ENCODE measurements at regions not wholly inside any gene's neighbourhood (a gene's known extent, or its start where the extent isn't known, plus 50 kb on each side); places are given as distances from the start of the nearest gene placed in this dataset.

DNA sequence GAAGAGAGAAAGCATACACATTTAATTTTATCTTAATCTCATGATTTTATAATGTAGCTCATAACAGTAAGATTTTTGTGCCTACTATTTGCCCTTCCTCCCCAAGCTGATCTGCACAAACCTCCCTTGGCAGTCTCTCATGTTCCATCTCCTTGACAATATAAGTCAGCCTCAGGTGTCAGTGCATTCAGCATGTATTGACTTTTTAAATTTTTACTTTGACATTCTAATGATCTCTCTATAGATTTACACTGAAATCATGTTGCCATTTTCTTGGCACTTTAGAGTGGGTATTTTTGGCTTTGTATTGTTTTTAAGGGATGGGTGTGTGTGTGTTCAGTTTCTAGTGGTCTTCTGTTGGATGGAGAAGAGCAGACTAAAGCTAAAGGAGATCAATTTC, 505.3 kb upstream of the CPEB2 start:
- DNase-seq, result no peak

- DNase-seq, result no peak
Observed at GRCh38 chr4:14504162-14504561, 498.1 kb upstream of the CPEB2 start.

DNA sequence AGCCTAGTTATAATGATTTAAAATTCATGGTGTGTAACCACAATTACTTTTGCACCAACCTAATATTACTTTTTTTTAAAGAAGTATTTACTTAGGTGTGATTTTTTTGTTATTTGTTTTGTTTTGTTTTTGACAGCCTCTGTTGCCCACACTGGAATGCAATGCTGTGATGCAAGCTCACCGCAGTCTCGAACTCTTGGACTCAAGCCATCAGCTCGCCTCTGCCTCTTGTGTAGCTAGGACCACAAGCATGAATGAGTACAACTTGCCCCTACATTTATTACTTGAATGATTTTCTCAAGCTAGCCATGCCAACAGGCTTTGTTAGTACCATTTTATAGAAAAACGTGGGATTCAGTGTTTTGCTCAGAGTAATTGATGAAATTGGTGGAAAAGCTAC, 488.8 kb upstream of the CPEB2 start:
- DNase-seq, result no peak

GRCh38 chr4:14515556-14515955, 486.7 kb upstream of the CPEB2 start:
- DNase-seq, result no peak

DNA sequence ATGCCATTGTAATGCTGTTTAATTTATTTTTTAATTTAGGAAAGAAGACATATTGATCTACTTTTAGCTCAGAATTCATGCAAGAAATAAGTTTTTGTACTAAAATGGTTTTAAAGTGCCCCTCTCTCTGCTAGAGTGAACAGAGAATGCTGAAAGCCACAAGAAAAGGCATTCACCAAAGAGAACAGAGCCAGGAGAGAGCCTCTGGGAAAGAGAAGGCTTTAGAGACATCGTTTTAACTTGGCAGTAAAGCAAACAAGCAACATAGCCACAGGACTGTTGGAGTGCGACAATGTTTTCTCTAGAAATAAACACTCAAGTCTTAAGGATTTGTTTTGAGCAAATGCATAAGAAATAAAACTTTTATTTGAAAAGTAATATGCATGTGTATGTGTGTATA, 484.1 kb upstream of the CPEB2 start:
- DNase-seq, result no peak

- no peak for DNase-seq
Observed at GRCh38 chr4:14520171-14520570, 482.1 kb upstream of the CPEB2 start.

- no peak for DNase-seq
Observed at GRCh38 chr4:14524276-14524675, 478.0 kb upstream of the CPEB2 start.

GRCh38 chr4:14528918-14529317, 473.4 kb upstream of the CPEB2 start:
- DNase-seq, result no peak

- DNase-seq, result no peak
Observed at GRCh38 chr4:14529653-14530052, 472.6 kb upstream of the CPEB2 start.

DNA sequence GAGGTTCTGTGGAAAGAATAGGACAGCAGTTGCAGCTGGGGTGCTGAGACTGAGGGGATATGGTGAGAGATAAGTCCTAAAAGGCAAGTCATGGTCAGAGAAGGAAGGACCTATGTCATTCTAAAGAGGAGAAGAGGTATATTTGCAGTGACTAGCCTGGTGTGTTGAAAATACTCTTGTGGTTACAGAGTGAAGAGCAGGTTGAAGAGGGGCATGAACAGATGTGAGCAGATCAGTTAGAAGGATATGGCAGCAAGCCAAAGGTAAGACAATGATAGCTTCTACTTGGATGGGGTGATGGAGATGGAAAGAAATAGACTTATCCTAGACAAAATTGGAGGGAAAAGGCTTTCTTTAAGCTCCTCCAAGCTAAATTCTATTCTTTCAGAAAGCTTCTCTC, 469.8 kb upstream of the CPEB2 start:
- DNase-seq, result peak; percentile 79

DNA sequence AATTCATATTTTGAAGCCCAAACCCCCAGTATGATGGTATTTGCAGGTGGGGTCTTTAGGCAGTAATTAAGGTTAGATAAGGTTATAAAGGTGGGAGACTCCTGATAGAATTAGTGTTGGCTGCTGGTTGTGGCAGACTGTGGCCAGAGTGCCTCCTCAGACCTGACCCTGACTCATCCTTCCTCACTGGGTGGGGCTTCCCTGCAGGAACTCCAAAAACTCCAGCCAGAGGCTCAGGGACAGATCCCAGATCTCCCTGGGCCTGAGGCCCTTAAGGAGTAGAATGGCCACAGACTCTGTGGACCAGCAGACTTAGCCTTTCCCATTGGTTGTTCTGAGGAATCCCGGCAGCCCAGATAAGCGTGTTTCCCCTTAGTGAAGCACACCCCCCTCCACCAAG, 463.0 kb upstream of the CPEB2 start:
- DNase-seq, result no peak

- no peak for DNase-seq
Observed at GRCh38 chr4:14545163-14545562, 457.1 kb upstream of the CPEB2 start.

GRCh38 chr4:14545807-14546206, 456.5 kb upstream of the CPEB2 start:
- DNase-seq, result no peak

- no peak for DNase-seq
Observed at GRCh38 chr4:14552119-14552518, 450.2 kb upstream of the CPEB2 start.

DNA sequence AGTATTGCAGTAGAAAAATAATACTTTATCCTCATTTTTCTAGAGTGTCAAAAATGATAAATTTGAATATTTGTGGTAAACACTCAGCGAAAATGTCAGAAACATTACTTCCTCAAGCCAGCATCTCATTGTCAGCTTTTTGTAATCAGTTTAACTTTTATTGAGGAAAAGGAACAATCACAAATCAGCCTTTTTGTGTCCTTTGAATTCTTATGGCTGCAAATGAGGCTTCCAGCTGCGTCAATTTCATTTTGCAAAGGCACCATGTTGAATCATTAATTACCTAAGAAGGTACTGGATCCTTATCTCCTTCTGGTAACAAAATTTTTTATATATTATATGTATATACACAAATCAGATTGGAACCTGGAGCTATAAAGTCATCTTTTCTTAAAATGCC, 442.6 kb upstream of the CPEB2 start:
- DNase-seq, result no peak

- DNase-seq, result no peak
Observed at GRCh38 chr4:14560577-14560976, 441.7 kb upstream of the CPEB2 start.

- no peak for DNase-seq
Observed at GRCh38 chr4:14562901-14563300, 439.4 kb upstream of the CPEB2 start.

GRCh38 chr4:14564281-14564680, 438.0 kb upstream of the CPEB2 start:
- no peak for DNase-seq

DNA sequence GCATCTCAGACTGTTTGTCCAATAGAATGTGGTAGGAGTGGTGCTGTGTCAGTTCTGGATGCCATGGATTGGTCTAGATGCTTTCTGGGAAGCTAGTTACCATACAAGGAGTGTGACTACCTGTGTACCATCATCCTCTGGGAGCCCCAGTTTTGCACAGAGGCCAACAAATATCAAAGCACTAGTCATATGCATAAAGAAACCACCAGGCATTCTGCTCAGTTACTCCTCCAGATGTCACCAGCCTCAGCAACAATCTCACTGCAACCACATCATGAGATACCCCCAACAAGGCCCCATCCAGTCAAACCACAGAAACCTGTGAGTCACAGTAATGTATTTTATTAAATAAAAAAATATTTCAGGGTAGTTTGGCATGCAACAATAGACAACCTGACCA, 435.8 kb upstream of the CPEB2 start:
- no peak for DNase-seq

GRCh38 chr4:14568351-14568750, 433.9 kb upstream of the CPEB2 start:
- DNase-seq, result no peak

DNA sequence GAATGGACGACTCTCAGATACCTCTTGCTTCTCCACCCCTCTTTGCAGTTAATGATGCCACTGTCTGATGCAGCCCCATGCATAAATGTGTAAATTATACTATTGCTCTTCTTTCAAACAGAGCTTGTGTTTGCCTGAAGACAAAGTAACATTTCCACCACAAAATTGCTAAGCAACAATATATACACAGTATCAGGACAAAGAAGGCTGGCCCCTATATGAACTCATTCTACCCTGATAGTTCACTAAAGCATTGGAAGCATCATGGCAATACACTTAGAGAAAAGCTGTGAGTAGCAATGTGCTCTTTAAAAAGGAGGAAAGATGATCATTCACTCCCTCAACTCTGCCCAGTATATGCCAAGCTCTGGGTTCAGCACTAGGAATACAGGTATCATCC, 427.0 kb upstream of the CPEB2 start:
- no peak for DNase-seq

DNA sequence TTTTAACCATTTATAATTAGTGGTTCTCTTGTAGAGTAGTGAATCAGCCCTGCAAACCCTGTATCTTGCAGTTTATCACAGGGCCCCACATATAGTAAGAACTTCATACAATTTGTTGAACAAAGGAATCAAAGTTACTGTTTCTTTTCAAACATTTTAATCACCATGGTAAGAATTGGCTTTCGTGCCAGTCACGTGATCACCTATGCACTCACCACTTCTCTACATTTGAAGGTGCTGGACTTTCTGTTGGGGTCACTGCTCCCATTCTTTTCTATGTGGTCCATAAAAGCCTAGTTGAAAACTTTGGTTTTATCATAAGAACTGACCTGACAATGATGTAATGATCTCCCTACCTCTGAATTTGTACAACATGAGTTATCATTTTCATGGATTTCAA, 426.4 kb upstream of the CPEB2 start:
- no peak for DNase-seq

GRCh38 chr4:14580061-14580460, 422.2 kb upstream of the CPEB2 start:
- no peak for DNase-seq

DNA sequence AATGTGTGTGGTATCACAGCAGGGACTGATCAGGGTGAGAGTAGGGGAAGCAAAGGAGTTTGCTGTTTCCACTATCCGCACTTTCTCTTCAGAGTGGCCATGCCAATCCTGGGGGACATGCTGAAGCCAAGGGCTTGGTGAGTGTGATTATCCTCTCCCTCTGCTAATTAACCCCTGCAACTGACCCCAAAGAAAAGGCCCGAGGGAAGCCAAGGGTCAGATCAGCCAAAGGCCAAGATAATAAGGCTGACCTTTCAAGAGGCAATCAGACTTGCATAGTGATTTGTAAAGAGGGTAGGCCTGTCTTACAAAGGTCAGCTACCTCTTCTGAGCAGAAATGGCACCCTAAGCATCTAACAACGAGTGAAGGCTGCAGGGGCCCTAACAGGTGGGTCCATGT, 420.5 kb upstream of the CPEB2 start:
- no peak for DNase-seq

DNA sequence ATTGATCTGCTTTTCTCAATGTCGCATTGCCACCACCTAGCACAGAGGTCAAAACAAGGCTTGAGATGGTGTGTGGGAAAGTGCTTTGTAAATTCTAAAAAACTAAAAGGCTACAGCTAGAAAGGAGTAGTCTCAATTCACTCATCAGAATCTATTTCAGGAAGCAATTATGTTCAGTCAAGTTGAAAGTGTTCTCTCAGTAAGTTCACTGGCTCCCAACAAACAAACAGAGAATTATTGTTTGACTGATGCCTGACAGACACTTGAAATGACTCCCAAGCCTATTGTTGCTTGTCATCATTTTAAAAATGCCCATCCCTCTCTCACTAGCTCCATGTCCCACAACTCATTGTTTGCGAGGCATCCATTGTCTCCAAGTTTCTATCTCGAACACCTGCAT, 419.6 kb upstream of the CPEB2 start:
- no peak for DNase-seq

GRCh38 chr4:14583331-14583730, 418.9 kb upstream of the CPEB2 start:
- no peak for DNase-seq

All from NCI-H187 treated with DMSO at 0.1 percent for 48 hours (cell line).